ENCODE measurements at regions not wholly inside any gene's neighbourhood (a gene's known extent, or its start where the extent isn't known, plus 50 kb on each side); places are given as distances from the start of the nearest gene placed in this dataset.

GRCh38 chr1:219810451-219810850, 117.9 kb downstream of the SLC30A10 start:
- no peaks in the 10 kb centered on the region for H3K4me1 ChIP-seq
- intact Hi-C loops (cut with DNase I): no loop called here
- H3K9me3 ChIP-seq: no peaks in the 10 kb centered on the region
- no peaks in the 10 kb centered on the region for H3K27me3 ChIP-seq
- no peaks in the 10 kb centered on the region for H3K36me3 ChIP-seq
- H3K4me3 ChIP-seq: no peak overlapping the region
- TF ChIP-seq CTCF (IDR thresholded peaks at IDR 0.05): no peak
- no peak for DNase-seq (ENCODE audit: low spot score in 2 of 2)
- no peak overlapping the region for H3K27ac ChIP-seq

- no peaks in the 10 kb centered on the region for H3K27me3 ChIP-seq
- intact Hi-C loops (cut with DNase I): no loop called here
- H3K9me3 ChIP-seq: no peaks in the 10 kb centered on the region
- no peak overlapping the region for H3K27ac ChIP-seq
- no peak for DNase-seq (ENCODE audit: low spot score in 2 of 2)
- no peak for TF ChIP-seq CTCF (IDR thresholded peaks at IDR 0.05)
- no peak overlapping the region for H3K4me3 ChIP-seq
- H3K36me3 ChIP-seq: no peaks in the 10 kb centered on the region
- H3K4me1 ChIP-seq: no peaks in the 10 kb centered on the region
Measured at GRCh38 chr1:219808790-219809189, 119.6 kb downstream of the SLC30A10 start.

GRCh38 chr1:219806642-219807041, 121.7 kb downstream of the SLC30A10 start:
- no peak for TF ChIP-seq CTCF (IDR thresholded peaks at IDR 0.05)
- Histone ChIP-seq H3K4me3 (no peak overlapping the region), H3K9me3 (no peaks in the 10 kb centered on the region), H3K27ac (no peak overlapping the region), H3K36me3 (no peaks in the 10 kb centered on the region), H3K27me3 (no peaks in the 10 kb centered on the region), H3K4me1 (no peaks in the 10 kb centered on the region)
- DNase-seq (ENCODE audit: low spot score in 2 of 2): no peak
- intact Hi-C loops (cut with DNase I): no loop called here

- no peaks in the 10 kb centered on the region for H3K4me1 ChIP-seq
- intact Hi-C loops (cut with DNase I): no loop called here
- no peaks in the 10 kb centered on the region for H3K27me3 ChIP-seq
- H3K4me3 ChIP-seq: no peak overlapping the region
- no peak for TF ChIP-seq CTCF (IDR thresholded peaks at IDR 0.05)
- H3K27ac ChIP-seq: no peak overlapping the region
- no peaks in the 10 kb centered on the region for H3K36me3 ChIP-seq
- no peaks in the 10 kb centered on the region for H3K9me3 ChIP-seq
- no peak for DNase-seq (ENCODE audit: low spot score in 2 of 2)
Measured at GRCh38 chr1:219806020-219806419, 122.3 kb downstream of the SLC30A10 start.

- DNase-seq (ENCODE audit: low spot score in 2 of 2): no peak
- intact Hi-C loops (cut with DNase I): no loop called here
- H3K4me1 ChIP-seq: no peaks in the 10 kb centered on the region
- H3K36me3 ChIP-seq: no peaks in the 10 kb centered on the region
- H3K27ac ChIP-seq: no peak overlapping the region
- no peak overlapping the region for H3K4me3 ChIP-seq
- no peaks in the 10 kb centered on the region for H3K27me3 ChIP-seq
- no peak for TF ChIP-seq CTCF (IDR thresholded peaks at IDR 0.05)
- no peaks in the 10 kb centered on the region for H3K9me3 ChIP-seq
Measured at GRCh38 chr1:219805191-219805590, 123.2 kb downstream of the SLC30A10 start.

GRCh38 chr1:219801156-219801820, 127.1 kb downstream of the SLC30A10 start:
- intact Hi-C loops (cut with DNase I): no loop called here
- H3K4me3 ChIP-seq: no peak overlapping the region
- no peak for TF ChIP-seq CTCF (IDR thresholded peaks at IDR 0.05)
- no peaks in the 10 kb centered on the region for H3K27me3 ChIP-seq
- H3K36me3 ChIP-seq: no peaks in the 10 kb centered on the region
- H3K4me1 ChIP-seq: no peaks in the 10 kb centered on the region
- no peaks in the 10 kb centered on the region for H3K9me3 ChIP-seq
- H3K27ac ChIP-seq: no peak overlapping the region
- no peak for DNase-seq (ENCODE audit: low spot score in 2 of 2)
